HEK293 (cell line): ENCODE measurements at regions not wholly inside any gene's neighbourhood (a gene's known extent, or its start where the extent isn't known, plus 50 kb on each side); places are given as distances from the start of the nearest gene placed in this dataset.

ENCODE experiments used
- GLI4 ChIP-seq: fragments of 450-650 bp; formaldehyde crosslinking; IDR thresholded peaks from 2 replicates; pipeline ENCODE4 v1.5.1; 2016; ENCODE audit warnings: missing biosample characterization, missing genetic modification characterization
- KLF16 ChIP-seq: fragments of 450-650 bp; formaldehyde crosslinking; IDR thresholded peaks from 2 replicates; pipeline ENCODE4 v1.5.1; 2017; ENCODE audit warnings: missing biosample characterization, missing genetic modification characterization
- ZNF521 ChIP-seq: fragments of 450-650 bp; formaldehyde crosslinking; IDR thresholded peaks from 2 replicates; pipeline ENCODE4 v1.5.1; 2017; ENCODE audit warnings: missing biosample characterization, mild to moderate bottlenecking, missing genetic modification characterization
- ZNF561 ChIP-seq: fragments of 450-650 bp; IDR thresholded peaks from 2 replicates; pipeline ENCODE4 v1.5.1; 2018; ENCODE audit warnings: missing biosample characterization, missing genetic modification characterization, borderline replicate concordance
- TF ChIP-seq, protein P1 (sequence below): fragments of 450-650 bp; formaldehyde crosslinking; IDR thresholded peaks from 2 replicates; pipeline ENCODE4 v1.5.0; 2017; ENCODE audit warnings: missing biosample characterization, missing genetic modification characterization, borderline replicate concordance
- TF ChIP-seq, protein P2 (sequence below): fragments of 450-650 bp; formaldehyde crosslinking; IDR thresholded peaks from 2 replicates; pipeline ENCODE4 v1.5.1; 2016; ENCODE audit warnings: missing biosample characterization, missing genetic modification characterization

- TF ChIP-seq, protein P1, sequence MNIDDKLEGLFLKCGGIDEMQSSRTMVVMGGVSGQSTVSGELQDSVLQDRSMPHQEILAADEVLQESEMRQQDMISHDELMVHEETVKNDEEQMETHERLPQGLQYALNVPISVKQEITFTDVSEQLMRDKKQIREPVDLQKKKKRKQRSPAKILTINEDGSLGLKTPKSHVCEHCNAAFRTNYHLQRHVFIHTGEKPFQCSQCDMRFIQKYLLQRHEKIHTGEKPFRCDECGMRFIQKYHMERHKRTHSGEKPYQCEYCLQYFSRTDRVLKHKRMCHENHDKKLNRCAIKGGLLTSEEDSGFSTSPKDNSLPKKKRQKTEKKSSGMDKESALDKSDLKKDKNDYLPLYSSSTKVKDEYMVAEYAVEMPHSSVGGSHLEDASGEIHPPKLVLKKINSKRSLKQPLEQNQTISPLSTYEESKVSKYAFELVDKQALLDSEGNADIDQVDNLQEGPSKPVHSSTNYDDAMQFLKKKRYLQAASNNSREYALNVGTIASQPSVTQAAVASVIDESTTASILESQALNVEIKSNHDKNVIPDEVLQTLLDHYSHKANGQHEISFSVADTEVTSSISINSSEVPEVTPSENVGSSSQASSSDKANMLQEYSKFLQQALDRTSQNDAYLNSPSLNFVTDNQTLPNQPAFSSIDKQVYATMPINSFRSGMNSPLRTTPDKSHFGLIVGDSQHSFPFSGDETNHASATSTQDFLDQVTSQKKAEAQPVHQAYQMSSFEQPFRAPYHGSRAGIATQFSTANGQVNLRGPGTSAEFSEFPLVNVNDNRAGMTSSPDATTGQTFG (tag by site-specific recombination): no peak
- TF ChIP-seq KLF16: no peak
- TF ChIP-seq ZNF561 (tag by site-specific recombination): no peak
- TF ChIP-seq GLI4 (tag by site-specific recombination): no peak
- TF ChIP-seq, protein P2, sequence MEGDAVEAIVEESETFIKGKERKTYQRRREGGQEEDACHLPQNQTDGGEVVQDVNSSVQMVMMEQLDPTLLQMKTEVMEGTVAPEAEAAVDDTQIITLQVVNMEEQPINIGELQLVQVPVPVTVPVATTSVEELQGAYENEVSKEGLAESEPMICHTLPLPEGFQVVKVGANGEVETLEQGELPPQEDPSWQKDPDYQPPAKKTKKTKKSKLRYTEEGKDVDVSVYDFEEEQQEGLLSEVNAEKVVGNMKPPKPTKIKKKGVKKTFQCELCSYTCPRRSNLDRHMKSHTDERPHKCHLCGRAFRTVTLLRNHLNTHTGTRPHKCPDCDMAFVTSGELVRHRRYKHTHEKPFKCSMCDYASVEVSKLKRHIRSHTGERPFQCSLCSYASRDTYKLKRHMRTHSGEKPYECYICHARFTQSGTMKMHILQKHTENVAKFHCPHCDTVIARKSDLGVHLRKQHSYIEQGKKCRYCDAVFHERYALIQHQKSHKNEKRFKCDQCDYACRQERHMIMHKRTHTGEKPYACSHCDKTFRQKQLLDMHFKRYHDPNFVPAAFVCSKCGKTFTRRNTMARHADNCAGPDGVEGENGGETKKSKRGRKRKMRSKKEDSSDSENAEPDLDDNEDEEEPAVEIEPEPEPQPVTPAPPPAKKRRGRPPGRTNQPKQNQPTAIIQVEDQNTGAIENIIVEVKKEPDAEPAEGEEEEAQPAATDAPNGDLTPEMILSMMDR (tag by site-specific recombination): no peak
- no peak for TF ChIP-seq ZNF521 (tag by site-specific recombination)
Observed at GRCh38 chr1:4144349-4144971, 244.4 kb upstream of the C1orf174 start.
